ENCODE measurements at regions not wholly inside any gene's neighbourhood (a gene's known extent, or its start where the extent isn't known, plus 50 kb on each side); places are given as distances from the start of the nearest gene placed in this dataset.
"Not testable (repeated sequence)": the region's sequence is repeated elsewhere in the genome, so short reads cannot be mapped to it uniquely, and the experiment has no call there.

DNA sequence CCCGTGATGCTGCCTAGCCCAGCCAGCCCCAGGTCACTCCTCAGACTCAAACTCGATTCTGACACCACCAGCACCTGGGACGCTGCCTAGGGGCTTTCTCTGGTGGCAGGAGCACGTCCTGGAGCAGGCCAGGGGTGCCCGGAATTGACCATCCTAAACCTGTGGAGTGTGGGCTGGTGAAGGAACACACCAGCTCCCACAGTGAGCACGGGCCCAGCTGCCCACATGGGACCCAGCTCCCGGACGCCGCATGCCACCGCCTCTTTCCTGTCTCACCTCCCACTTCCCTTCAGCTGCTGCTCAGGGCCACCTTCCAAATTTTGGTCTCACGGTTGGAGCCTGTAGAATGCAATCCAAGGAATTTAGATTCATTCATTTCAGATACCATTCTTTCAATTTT, 50.4 kb upstream of the TNK2 start:
- TF ChIP-seq, protein P1, sequence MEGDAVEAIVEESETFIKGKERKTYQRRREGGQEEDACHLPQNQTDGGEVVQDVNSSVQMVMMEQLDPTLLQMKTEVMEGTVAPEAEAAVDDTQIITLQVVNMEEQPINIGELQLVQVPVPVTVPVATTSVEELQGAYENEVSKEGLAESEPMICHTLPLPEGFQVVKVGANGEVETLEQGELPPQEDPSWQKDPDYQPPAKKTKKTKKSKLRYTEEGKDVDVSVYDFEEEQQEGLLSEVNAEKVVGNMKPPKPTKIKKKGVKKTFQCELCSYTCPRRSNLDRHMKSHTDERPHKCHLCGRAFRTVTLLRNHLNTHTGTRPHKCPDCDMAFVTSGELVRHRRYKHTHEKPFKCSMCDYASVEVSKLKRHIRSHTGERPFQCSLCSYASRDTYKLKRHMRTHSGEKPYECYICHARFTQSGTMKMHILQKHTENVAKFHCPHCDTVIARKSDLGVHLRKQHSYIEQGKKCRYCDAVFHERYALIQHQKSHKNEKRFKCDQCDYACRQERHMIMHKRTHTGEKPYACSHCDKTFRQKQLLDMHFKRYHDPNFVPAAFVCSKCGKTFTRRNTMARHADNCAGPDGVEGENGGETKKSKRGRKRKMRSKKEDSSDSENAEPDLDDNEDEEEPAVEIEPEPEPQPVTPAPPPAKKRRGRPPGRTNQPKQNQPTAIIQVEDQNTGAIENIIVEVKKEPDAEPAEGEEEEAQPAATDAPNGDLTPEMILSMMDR (IDR thresholded peaks at IDR 0.05) = not testable (repeated sequence)
- not testable (repeated sequence) for TF ChIP-seq EP300, POLR2AphosphoS5, POLR2A (IDR thresholded peaks at IDR 0.05)

Measured in stomach (tissue), 4 donors.